GM06990 (cell line): ENCODE measurements at regions not wholly inside any gene's neighbourhood (a gene's known extent, or its start where the extent isn't known, plus 50 kb on each side); places are given as distances from the start of the nearest gene placed in this dataset.

Source experiments
- DNase-seq: peaks from one replicate; pipeline ENCODE4 v3.0.0-alpha.2; 2011; ENCODE audit not compliant: insufficient read length; ENCODE audit errors: extremely low read depth
- H3K27me3 ChIP-seq: replicated peaks from 2 replicates; pipeline ENCODE4 v1.6.0; 2011; ENCODE audit warnings: low read length; ENCODE audit not compliant: control insufficient read depth, insufficient read depth
- H3K36me3 ChIP-seq: 2 replicates; pipeline ENCODE4 v1.5.1; 2011; ENCODE audit warnings: low read length; ENCODE audit not compliant: control insufficient read depth, insufficient read depth
- H3K4me3 ChIP-seq: replicated peaks from 2 replicates; pipeline ENCODE4 v1.5.1; 2011; ENCODE audit warnings: low read depth, mild to moderate bottlenecking, control low read depth, low read length
- CTCF ChIP-seq: IDR thresholded peaks from 2 replicates; pipeline ENCODE4 v1.5.1; 2011; ENCODE audit warnings: low read length, control low read depth, mild to moderate bottlenecking, inconsistent platforms; ENCODE audit not compliant: insufficient read depth, poor library complexity, severe bottlenecking

GRCh38 chr20:48538058-48538825, 289.6 kb downstream of the PREX1 start:
- Histone ChIP-seq H3K27me3 (no peaks in the 10 kb centered on the region), H3K36me3 (no peaks in the 10 kb centered on the region), H3K4me3 (no peak overlapping the region)
- no peak for DNase-seq
- no peak for TF ChIP-seq CTCF

GRCh38 chr20:48536206-48536605, 291.6 kb downstream of the PREX1 start:
- Histone ChIP-seq H3K4me3 (no peak overlapping the region), H3K27me3 (no peaks in the 10 kb centered on the region), H3K36me3 (no peaks in the 10 kb centered on the region)
- DNase-seq: no peak
- no peak for TF ChIP-seq CTCF

GRCh38 chr20:48535556-48535955, 292.2 kb downstream of the PREX1 start:
- TF ChIP-seq CTCF: no peak
- Histone ChIP-seq H3K36me3 (no peaks in the 10 kb centered on the region), H3K27me3 (no peaks in the 10 kb centered on the region), H3K4me3 (no peak overlapping the region)
- no peak for DNase-seq

- Histone ChIP-seq H3K27me3 (no peaks in the 10 kb centered on the region; the same call in 1 of the 2 replicates), H3K4me3 (no peak overlapping the region), H3K36me3 (no peaks in the 10 kb centered on the region)
- TF ChIP-seq CTCF: no peak
- DNase-seq: no peak
Measured at GRCh38 chr20:48532028-48532427, 295.8 kb downstream of the PREX1 start.

- Histone ChIP-seq H3K4me3 (no peak overlapping the region), H3K27me3 (no peaks in the 10 kb centered on the region; the same call in 1 of the 2 replicates), H3K36me3 (no peaks in the 10 kb centered on the region)
- no peak for TF ChIP-seq CTCF
- no peak for DNase-seq
Measured at GRCh38 chr20:48531505-48531904, 296.3 kb downstream of the PREX1 start.
